ENCODE measurements at regions not wholly inside any gene's neighbourhood (a gene's known extent, or its start where the extent isn't known, plus 50 kb on each side); places are given as distances from the start of the nearest gene placed in this dataset.

DNA sequence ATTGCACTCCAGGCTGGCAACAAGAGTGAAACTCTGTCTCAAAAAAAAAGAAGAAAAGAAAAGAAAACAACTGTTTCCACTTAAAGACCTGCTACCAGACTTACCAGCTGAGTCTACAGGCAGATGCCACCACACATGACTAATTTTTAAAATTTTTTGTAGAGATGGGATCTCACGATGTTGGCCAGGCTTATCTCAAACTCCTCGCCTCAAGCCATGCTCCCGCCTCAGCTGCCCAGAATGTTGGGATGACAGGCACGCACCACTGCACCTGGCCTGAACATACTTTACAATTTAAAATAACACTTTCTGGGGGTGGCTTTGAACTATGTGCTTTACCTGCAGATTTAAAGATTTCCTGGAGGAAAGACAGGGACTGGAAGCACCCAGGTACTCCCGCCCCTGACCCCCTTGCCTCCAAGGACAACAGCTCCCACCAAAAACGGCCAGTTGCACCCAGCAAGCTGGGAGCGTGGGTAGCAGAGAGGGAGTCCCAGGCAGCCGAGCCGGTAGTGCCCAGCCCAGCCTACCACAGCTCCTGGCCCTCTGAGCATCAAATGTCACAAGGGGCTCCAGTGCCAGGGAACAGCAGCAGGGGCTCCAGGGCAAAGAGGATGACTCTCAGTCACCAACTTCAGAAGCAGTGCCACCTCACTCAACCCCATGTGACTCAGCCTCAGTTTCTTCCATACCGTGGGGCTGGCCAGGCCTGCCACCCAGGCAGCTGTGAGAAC lies 262.9 kb downstream of the PARN start:
- Histone ChIP-seq H3K4me1 (ENCODE audit: control insufficient read depth in 4 of 4, insufficient read depth in 4 of 4, low read length in 3 of 4) (no peaks in the 10 kb centered on the region), H3K27ac (ENCODE audit: low read depth in 1 of 2, low read length in 2 of 2) (no peak overlapping the region), H3K27me3 (ENCODE audit: control insufficient read depth in 4 of 4, insufficient read depth in 4 of 4, low read length in 3 of 4) (no peaks in the 10 kb centered on the region), H3K9me3 (ENCODE audit: control insufficient read depth in 4 of 4, low read length in 3 of 4) (no peaks in the 10 kb centered on the region), H3K9ac (ENCODE audit: low read depth in 1 of 2, low read length in 2 of 2) (no peak overlapping the region), H3K4me3 (ENCODE audit: low read depth in 1 of 3, low read length in 3 of 3) (no peak overlapping the region), H3K36me3 (ENCODE audit: control insufficient read depth in 4 of 4, insufficient read depth in 3 of 4, low read depth in 1 of 4, low read length in 3 of 4) (no peaks in the 10 kb centered on the region)
- TF ChIP-seq EGR1 (IDR thresholded peaks at IDR 0.05; ENCODE audit: low read depth in 2 of 2) (no peak), REST (IDR thresholded peaks at IDR 0.05) (no peak), ZBTB33 (IDR thresholded peaks at IDR 0.05) (no peak), JUND (IDR thresholded peaks at IDR 0.05) (no peak)
- 89% methylated on average over 10 of the region's 10 CpGs for WGBS
- DNase-seq (ENCODE audit: low spot score) = no peak

GRCh38 chr16:14366447-14366846 lies 263.6 kb downstream of the PARN start:
- TF ChIP-seq REST (IDR thresholded peaks at IDR 0.05) (no peak), HNF4A (conservative IDR thresholded peaks at IDR 0.05) (no peak), ZBTB33 (IDR thresholded peaks at IDR 0.05) (no peak), FOXA1 (IDR thresholded peaks at IDR 0.05) (no peak), ATF3 (IDR thresholded peaks at IDR 0.05) (no peak), YY1 (IDR thresholded peaks at IDR 0.05) (no peak), JUND (IDR thresholded peaks at IDR 0.05) (no peak), HNF4G (IDR thresholded peaks at IDR 0.05) (no peak), RAD21 (IDR thresholded peaks at IDR 0.05) (no peak), TAF1 (conservative IDR thresholded peaks at IDR 0.05) (no peak), FOXA2 (IDR thresholded peaks at IDR 0.05) (no peak), EGR1 (IDR thresholded peaks at IDR 0.05; ENCODE audit: low read depth in 2 of 2) (no peak)
- Histone ChIP-seq H3K4me3 (ENCODE audit: low read depth in 1 of 3, low read length in 3 of 3) (no peak overlapping the region), H3K27me3 (ENCODE audit: control insufficient read depth in 4 of 4, insufficient read depth in 4 of 4, low read length in 3 of 4) (no peaks in the 10 kb centered on the region), H3K4me1 (ENCODE audit: control insufficient read depth in 4 of 4, insufficient read depth in 4 of 4, low read length in 3 of 4) (no peaks in the 10 kb centered on the region), H3K9ac (ENCODE audit: low read depth in 1 of 2, low read length in 2 of 2) (no peak overlapping the region), H3K9me3 (ENCODE audit: control insufficient read depth in 4 of 4, low read length in 3 of 4) (no peaks in the 10 kb centered on the region), H3K36me3 (ENCODE audit: control insufficient read depth in 4 of 4, insufficient read depth in 3 of 4, low read depth in 1 of 4, low read length in 3 of 4) (no peaks in the 10 kb centered on the region), H3K27ac (ENCODE audit: low read depth in 1 of 2, low read length in 2 of 2) (no peak overlapping the region)
- 93% methylated on average over 7 of the region's 7 CpGs for WGBS
- DNase-seq (ENCODE audit: low spot score) = no peak
